OCI-LY3 (cell line): ENCODE measurements at regions not wholly inside any gene's neighbourhood (a gene's known extent, or its start where the extent isn't known, plus 50 kb on each side); places are given as distances from the start of the nearest gene placed in this dataset.

Experiments
- EZH2phosphoT487 ChIP-seq: fragments of 200-600 bp; shearing (Covaris generic); IDR thresholded peaks from 2 replicates; pipeline ENCODE4 v1.6.1; 2018; ENCODE audit warnings: antibody characterized with exemption, mixed run types, low read depth
- TF ChIP-seq, protein P1 (sequence below): fragments of 200-600, 300-600 bp; sonication (generic); IDR thresholded peaks from 2 replicates; pipeline ENCODE4 v1.5.1; 2014; ENCODE audit warnings: antibody characterized with exemption, low read length, low read depth

GRCh38 chr3:159821110-159821509, 167.5 kb upstream of the IL12A start:
- TF ChIP-seq, protein P1, sequence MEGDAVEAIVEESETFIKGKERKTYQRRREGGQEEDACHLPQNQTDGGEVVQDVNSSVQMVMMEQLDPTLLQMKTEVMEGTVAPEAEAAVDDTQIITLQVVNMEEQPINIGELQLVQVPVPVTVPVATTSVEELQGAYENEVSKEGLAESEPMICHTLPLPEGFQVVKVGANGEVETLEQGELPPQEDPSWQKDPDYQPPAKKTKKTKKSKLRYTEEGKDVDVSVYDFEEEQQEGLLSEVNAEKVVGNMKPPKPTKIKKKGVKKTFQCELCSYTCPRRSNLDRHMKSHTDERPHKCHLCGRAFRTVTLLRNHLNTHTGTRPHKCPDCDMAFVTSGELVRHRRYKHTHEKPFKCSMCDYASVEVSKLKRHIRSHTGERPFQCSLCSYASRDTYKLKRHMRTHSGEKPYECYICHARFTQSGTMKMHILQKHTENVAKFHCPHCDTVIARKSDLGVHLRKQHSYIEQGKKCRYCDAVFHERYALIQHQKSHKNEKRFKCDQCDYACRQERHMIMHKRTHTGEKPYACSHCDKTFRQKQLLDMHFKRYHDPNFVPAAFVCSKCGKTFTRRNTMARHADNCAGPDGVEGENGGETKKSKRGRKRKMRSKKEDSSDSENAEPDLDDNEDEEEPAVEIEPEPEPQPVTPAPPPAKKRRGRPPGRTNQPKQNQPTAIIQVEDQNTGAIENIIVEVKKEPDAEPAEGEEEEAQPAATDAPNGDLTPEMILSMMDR: no peak
- TF ChIP-seq EZH2phosphoT487: no peak
